Bronchial epithelial cell (primary cell): ENCODE measurements at regions not wholly inside any gene's neighbourhood (a gene's known extent, or its start where the extent isn't known, plus 50 kb on each side); places are given as distances from the start of the nearest gene placed in this dataset.

ENCODE experiments used
- DNase-seq: peaks from one replicate; pipeline ENCODE4 v3.0.0-alpha.2; 2010; ENCODE audit warnings: low read depth
- FAIRE-seq: peaks from 2 replicates; lab custom pipeline; 2011; peaks lifted over from hg19 to GRCh38; lab: Jason Lieb, UNC
- H3K27me3 ChIP-seq: 2 replicates; pipeline ENCODE4 v1.5.1; 2011; ENCODE audit warnings: low read length; ENCODE audit not compliant: control insufficient read depth, insufficient read depth
- H3K36me3 ChIP-seq: 2 replicates; pipeline ENCODE4 v1.5.1; 2011; ENCODE audit warnings: low read length; ENCODE audit not compliant: control insufficient read depth, insufficient read depth
- H3K4me3 ChIP-seq: 2 replicates; pipeline ENCODE4 v1.5.1; 2011; ENCODE audit warnings: mild to moderate bottlenecking, low read depth, low read length, control low read depth
- CTCF ChIP-seq: IDR thresholded peaks from 2 replicates; pipeline ENCODE4 v1.5.1; 2011; ENCODE audit warnings: mild to moderate bottlenecking, moderate library complexity, low read length, control low read depth, inconsistent platforms; ENCODE audit not compliant: insufficient read depth, severe bottlenecking

GRCh38 chr18:51278045-51278649 is 80.7 kb upstream of the MEX3C start:
- FAIRE-seq (no peak), DNase-seq (peak; percentile 56)
- no peak overlapping the region for H3K4me3 ChIP-seq
- H3K36me3 ChIP-seq: no peaks in the 10 kb centered on the region
- H3K27me3 ChIP-seq: no peaks in the 10 kb centered on the region
- peak; percentile 93 for TF ChIP-seq CTCF

- TF ChIP-seq CTCF: no peak
- FAIRE-seq (no peak), DNase-seq (no peak)
- Histone ChIP-seq H3K4me3 (no peak overlapping the region), H3K36me3 (no peaks in the 10 kb centered on the region), H3K27me3 (no peaks in the 10 kb centered on the region)
Measured at GRCh38 chr18:51279367-51279984, 82.0 kb upstream of the MEX3C start.

GRCh38 chr18:51287818-51288508 is 90.5 kb upstream of the MEX3C start:
- Histone ChIP-seq H3K36me3 (no peaks in the 10 kb centered on the region), H3K4me3 (no peak overlapping the region), H3K27me3 (no peaks in the 10 kb centered on the region)
- no peak for TF ChIP-seq CTCF
- FAIRE-seq (no peak), DNase-seq (no peak)

GRCh38 chr18:51288582-51288981 is 91.1 kb upstream of the MEX3C start:
- TF ChIP-seq CTCF: no peak
- Histone ChIP-seq H3K27me3 (no peaks in the 10 kb centered on the region), H3K4me3 (no peak overlapping the region), H3K36me3 (no peaks in the 10 kb centered on the region)
- no peak for DNase-seq
- FAIRE-seq: no peak

- no peak for FAIRE-seq
- peak; percentile 62 for DNase-seq
Measured at GRCh38 chr18:51290860-51291259, 93.4 kb upstream of the MEX3C start.

More at GRCh38 chr18:51290860-51291259, 93.4 kb upstream of the MEX3C start:
- Histone ChIP-seq H3K27me3 (no peaks in the 10 kb centered on the region), H3K4me3 (no peak overlapping the region), H3K36me3 (no peaks in the 10 kb centered on the region)
- TF ChIP-seq CTCF: no peak
